ENCODE measurements at regions not wholly inside any gene's neighbourhood (a gene's known extent, or its start where the extent isn't known, plus 50 kb on each side); places are given as distances from the start of the nearest gene placed in this dataset.
A peak's percentile ranks its signal among the peaks of the same experiment; 100 is the strongest.

GRCh38 chr16:49195237-49195548, 86.4 kb downstream of the CBLN1 start:
- Mint-ChIP-seq H3K4me3 (no peak overlapping the region), H3K36me3 (ENCODE audit: low read depth) (no peaks in the 10 kb centered on the region), H3K27me3 (ENCODE audit: low read depth, poor library complexity) (peaks cover 6% of the 10 kb centered on the region), H3K4me1 (peaks cover 40% of the 10 kb centered on the region), H3K27ac (peak overlapping the region; percentile 26), H3K9me3 (no peaks in the 10 kb centered on the region)
- no peak for DNase-seq
- no peak for TF ChIP-seq CTCF (IDR thresholded peaks at IDR 0.05)

- no peaks in the 10 kb centered on the region for H3K36me3 Mint-ChIP-seq (ENCODE audit: low read depth)
- no peaks in the 10 kb centered on the region for H3K9me3 Mint-ChIP-seq
- peak; percentile 23 for DNase-seq
- TF ChIP-seq CTCF (IDR thresholded peaks at IDR 0.05), result no peak
- H3K27ac Mint-ChIP-seq, result peak overlapping the region; percentile 26
- H3K4me3 Mint-ChIP-seq, result no peak overlapping the region
- peaks cover 6% of the 10 kb centered on the region for H3K27me3 Mint-ChIP-seq (ENCODE audit: low read depth, poor library complexity)
- H3K4me1 Mint-ChIP-seq, result peaks cover 40% of the 10 kb centered on the region
Measured at GRCh38 chr16:49194537-49195236, 87.0 kb downstream of the CBLN1 start.

- H3K36me3 Mint-ChIP-seq (ENCODE audit: low read depth), result no peaks in the 10 kb centered on the region
- no peak for DNase-seq
- TF ChIP-seq CTCF (IDR thresholded peaks at IDR 0.05), result no peak
- H3K9me3 Mint-ChIP-seq, result peaks cover 4% of the 10 kb centered on the region
- peaks cover 34% of the 10 kb centered on the region for H3K4me1 Mint-ChIP-seq
- H3K27ac Mint-ChIP-seq, result no peak overlapping the region
- peaks cover 6% of the 10 kb centered on the region for H3K27me3 Mint-ChIP-seq (ENCODE audit: low read depth, poor library complexity)
- H3K4me3 Mint-ChIP-seq, result no peak overlapping the region
Measured at GRCh38 chr16:49193596-49193995, 88.0 kb downstream of the CBLN1 start.

- Mint-ChIP-seq H3K9me3 (peaks cover 12% of the 10 kb centered on the region), H3K4me1 (peaks cover 18% of the 10 kb centered on the region), H3K27me3 (ENCODE audit: low read depth, poor library complexity) (peaks cover 6% of the 10 kb centered on the region), H3K4me3 (no peak overlapping the region), H3K27ac (no peak overlapping the region), H3K36me3 (ENCODE audit: low read depth) (no peaks in the 10 kb centered on the region)
- DNase-seq, result no peak
- TF ChIP-seq CTCF (IDR thresholded peaks at IDR 0.05), result no peak
Measured at GRCh38 chr16:49189286-49189685, 92.4 kb downstream of the CBLN1 start.

- Mint-ChIP-seq H3K27me3 (ENCODE audit: low read depth, poor library complexity) (no peaks in the 10 kb centered on the region), H3K27ac (no peak overlapping the region), H3K4me3 (no peak overlapping the region), H3K4me1 (peaks cover 54% of the 10 kb centered on the region), H3K9me3 (peaks cover 8% of the 10 kb centered on the region), H3K36me3 (ENCODE audit: low read depth) (no peaks in the 10 kb centered on the region)
- peak; percentile 59 for TF ChIP-seq CTCF (IDR thresholded peaks at IDR 0.05)
- peak; percentile 60 for DNase-seq
Measured at GRCh38 chr16:49183911-49184310, 97.7 kb downstream of the CBLN1 start.

- no peak for TF ChIP-seq CTCF (IDR thresholded peaks at IDR 0.05)
- no peaks in the 10 kb centered on the region for H3K36me3 Mint-ChIP-seq (ENCODE audit: low read depth)
- peaks cover 67% of the 10 kb centered on the region for H3K4me1 Mint-ChIP-seq
- H3K4me3 Mint-ChIP-seq, result peak overlapping the region; percentile 49
- peak overlapping the region; percentile 88 for H3K27ac Mint-ChIP-seq
- DNase-seq, result peak; percentile 49
- no peaks in the 10 kb centered on the region for H3K27me3 Mint-ChIP-seq (ENCODE audit: low read depth, poor library complexity)
- no peaks in the 10 kb centered on the region for H3K9me3 Mint-ChIP-seq
Measured at GRCh38 chr16:49181791-49182518, 99.7 kb downstream of the CBLN1 start.

Data from nephron progenitor cell (in vitro differentiated cells).